Transverse colon (tissue), 4 donors: ENCODE measurements at regions not wholly inside any gene's neighbourhood (a gene's known extent, or its start where the extent isn't known, plus 50 kb on each side); places are given as distances from the start of the nearest gene placed in this dataset.

Experiments used
- CTCF ChIP-seq, 5 experiments: fragments of 200-600 bp in 3 of 5; fragments of 450-650 bp in 2 of 5; sonication (generic) in 3 of 5; IDR thresholded peaks; 1 replicate in 2 of 5; 2 replicates in 3 of 5; pipeline ENCODE4 v1.5.1; 2016 to 2017; ENCODE audit warnings: antibody characterized with exemption in 5 of 5, inconsistent platforms in 3 of 5, mild to moderate bottlenecking in 2 of 5, moderate library complexity in 1 of 5
- EP300 ChIP-seq: sonication (generic); formaldehyde crosslinking; IDR thresholded peaks from one replicate; pipeline ENCODE4 v1.6.1; 2017; ENCODE audit warnings: antibody characterized with exemption, low read depth
- POLR2AphosphoS5 ChIP-seq, 3 donors: sonication (generic); formaldehyde crosslinking; IDR thresholded peaks; one replicate each; pipeline ENCODE4 v1.6.1; 2016; ENCODE audit warnings: antibody characterized with exemption in 3 of 3

GRCh38 chr12:94705676-94706075 lies 55.3 kb upstream of the TMCC3 start:
- TF ChIP-seq EP300 (no peak), CTCF (IDR thresholded peaks at IDR 0.05) (no peak), POLR2AphosphoS5 (IDR thresholded peaks at IDR 0.05) (no peak)
